HepG2 (cell line): ENCODE measurements at regions not wholly inside any gene's neighbourhood (a gene's known extent, or its start where the extent isn't known, plus 50 kb on each side); places are given as distances from the start of the nearest gene placed in this dataset.

ENCODE experiments used
- ATAC-seq: fragments of 200-7000 bp; cut with Tn5 transposase; 3 replicates; pipeline ENCODE4 v1.9.1; 2020; ENCODE audit warnings: mild to moderate bottlenecking, moderate library complexity
- BruUV-seq: library from RNA; stranded (reverse); fragments of 400-500 nt; replicated peaks from 2 replicates; lab custom pipeline; 2021; lab: Mats Ljungman, UMichigan
- CTCF ChIA-PET: fragments of 300-600 bp; formaldehyde crosslinking; extraction: SDS; loops from one replicate; lab custom pipeline; 2021; ENCODE audit warnings: low total read pairs, inconsistent platforms, low intra/inter-chr PET ratio; lab: Yijun Ruan, JAX
- POLR2A ChIA-PET: fragments of 350-600 bp; sonication (Branson Sonifier 250); formaldehyde crosslinking; loops from one replicate; lab custom pipeline; 2020; ENCODE audit warnings: antibody characterized with exemption, inconsistent platforms; lab: Yijun Ruan, JAX
- DNase-seq: peaks from one replicate; pipeline ENCODE4 v3.0.0-alpha.2; 2015; ENCODE audit warnings: low spot score
- FAIRE-seq: peaks from 3 replicates; lab custom pipeline; 2011; peaks lifted over from hg19 to GRCh38; lab: Jason Lieb, UNC
- H2AFZ ChIP-seq: one replicate; pipeline ENCODE4 v1.6.1; 2011; ENCODE audit warnings: low read length, inconsistent platforms
- H3K27ac ChIP-seq: fragments of 300-600 bp; 3 replicates; pipeline ENCODE4 v1.8.0; 2011; ENCODE audit warnings: mixed run types, mild to moderate bottlenecking, mixed read lengths, low read length, inconsistent platforms; ENCODE audit not compliant: insufficient read depth; ENCODE audit errors: extremely low read length
- H3K27me3 ChIP-seq, 2 experiments: fragments of 200-600 bp in 1 of 2; 2 replicates in 1 of 2; 3 replicates in 1 of 2; pipeline versions ENCODE4 v1.6.0 to v1.8.0; 2011; ENCODE audit warnings: low read length in 2 of 2, mild to moderate bottlenecking in 2 of 2, moderate library complexity in 2 of 2, inconsistent platforms in 1 of 2; ENCODE audit not compliant: insufficient read depth in 2 of 2, control insufficient read depth in 1 of 2
- H3K36me3 ChIP-seq, 2 experiments: fragments of 200-600 bp in 1 of 2; replicated peaks in 1 of 2; 2 replicates in 1 of 2; 3 replicates in 1 of 2; pipeline versions ENCODE4 v1.5.1 to v1.8.0; 2011; ENCODE audit warnings: low read length in 2 of 2, inconsistent platforms in 1 of 2; ENCODE audit not compliant: insufficient read depth in 2 of 2, control insufficient read depth in 1 of 2
- H3K4me1 ChIP-seq: 2 replicates; pipeline ENCODE4 v1.5.1; 2012; ENCODE audit warnings: low read length, inconsistent platforms; ENCODE audit not compliant: insufficient read depth
- H3K4me2 ChIP-seq: 2 replicates; pipeline ENCODE4 v1.6.0; 2011; ENCODE audit warnings: low read depth, low read length, inconsistent platforms
- H3K4me3 ChIP-seq, 3 experiments: fragments of 200-600 bp in 1 of 3; sonication (generic), shearing (Covaris generic) in 1 of 3; replicated peaks in 1 of 3; 2 replicates each; pipeline ENCODE4 v1.5.1; 2011 to 2016; ENCODE audit warnings: low read length in 3 of 3, inconsistent platforms in 2 of 3, low read depth in 2 of 3, mild to moderate bottlenecking in 2 of 3, control low read depth in 1 of 3, mixed read lengths in 1 of 3; ENCODE audit not compliant: insufficient read depth in 1 of 3
- H3K79me2 ChIP-seq: one replicate; pipeline ENCODE4 v1.6.1; 2011; ENCODE audit warnings: low read length, inconsistent platforms; ENCODE audit not compliant: insufficient read depth
- H3K9ac ChIP-seq: 2 replicates; pipeline ENCODE4 v1.6.0; 2011; ENCODE audit warnings: mild to moderate bottlenecking, low read depth, low read length, inconsistent platforms; ENCODE audit not compliant: insufficient read depth
- H3K9me3 ChIP-seq: 2 replicates; pipeline ENCODE4 v1.5.1; 2012; ENCODE audit warnings: mild to moderate bottlenecking, low read length
- H4K20me1 ChIP-seq: 2 replicates; pipeline ENCODE4 v1.6.0; 2011; ENCODE audit warnings: inconsistent platforms, mild to moderate bottlenecking, low read length, moderate library complexity; ENCODE audit not compliant: insufficient read depth
- CHD2 ChIP-seq: IDR thresholded peaks from 2 replicates; pipeline ENCODE4 v1.6.1; 2011; ENCODE audit warnings: low read depth, low read length, improper control_type of control experiment
- HMGXB4 ChIP-seq, 2 experiments: sonication (generic) in 1 of 2; formaldehyde crosslinking in 1 of 2; IDR thresholded peaks; 2 replicates each; pipeline versions ENCODE4 v1.4.0 to v1.6.1; 2018 to 2020; ENCODE audit warnings: missing genetic modification reagents in 2 of 2, borderline replicate concordance in 1 of 2, low read depth in 1 of 2, mild to moderate bottlenecking in 1 of 2, missing biosample characterization in 1 of 2
- ZC3H4 ChIP-seq: sonication (generic); formaldehyde crosslinking; IDR thresholded peaks from 2 replicates; pipeline ENCODE4 v1.4.0; 2020; ENCODE audit warnings: missing genetic modification reagents, borderline replicate concordance
- ZNF350 ChIP-seq: sonication (generic); formaldehyde crosslinking; IDR thresholded peaks from 2 replicates; pipeline ENCODE4 v1.4.0; 2020; ENCODE audit warnings: mild to moderate bottlenecking, low read depth, missing genetic modification reagents, borderline replicate concordance
- ZNF460 ChIP-seq: sonication (generic); formaldehyde crosslinking; IDR thresholded peaks from 2 replicates; pipeline ENCODE4 v1.5.1; 2020; ENCODE audit warnings: missing genetic modification reagents, mild to moderate bottlenecking, borderline replicate concordance
- WGBS: methylation state at CpG from one replicate; pipeline ENCODE4 v1.1.6; 2017; ENCODE audit warnings: low lambda C conversion rate; 5-methylcytosine and 5-hydroxymethylcytosine counted together
- in situ Hi-C: cut with HindIII; loops from 2 replicates; pipeline ENCODE4 v1.10.0; 2017; ENCODE audit warnings: low pct_unique_long_range_greater_than_20kb; ENCODE audit not compliant: extremely low pct_ligation_motif_present
- intact Hi-C: fragments of 100-400 bp; cut with micrococcal nuclease; formaldehyde crosslinking; loops from one replicate; pipeline ENCODE4 v1.10.0; 2022; ENCODE audit not compliant: unreplicated experiment
- TF ChIP-seq, protein P1 (sequence below): sonication (generic); formaldehyde crosslinking; IDR thresholded peaks from 2 replicates; pipeline ENCODE4 v1.8.0; 2022; ENCODE audit warnings: mild to moderate bottlenecking, missing genetic modification reagents

DNA sequence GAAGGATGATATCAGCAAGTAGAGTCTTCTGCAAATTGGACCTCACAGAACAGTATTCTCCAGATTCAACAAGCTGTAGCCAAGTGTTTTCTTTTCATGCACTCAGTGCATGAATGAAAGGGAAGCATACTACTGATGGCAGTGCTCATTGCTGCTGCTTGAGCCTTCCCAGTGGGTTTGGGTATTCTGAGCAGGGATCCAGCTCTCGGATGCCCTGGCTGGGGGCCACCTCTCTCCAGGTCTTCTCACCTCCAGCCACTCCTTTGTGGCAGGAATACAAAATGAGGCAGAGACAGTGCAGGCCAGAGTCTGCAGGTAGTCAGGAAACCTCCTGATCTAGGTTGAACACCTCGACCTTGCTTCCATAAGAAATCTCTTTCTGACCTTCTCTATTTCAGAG is 390.4 kb upstream of the CELF4 start:
- in situ Hi-C loops = no loop called here
- Histone ChIP-seq H3K4me2 (no peak overlapping the region), H2AFZ (no peak overlapping the region), H3K27ac (no peak overlapping the region)
- TF ChIP-seq CHD2 = no peak
- no peak for TF ChIP-seq ZNF350 (CRISPR knock-in tag)
- TF ChIP-seq ZC3H4 = no peak
- TF ChIP-seq, protein P1, sequence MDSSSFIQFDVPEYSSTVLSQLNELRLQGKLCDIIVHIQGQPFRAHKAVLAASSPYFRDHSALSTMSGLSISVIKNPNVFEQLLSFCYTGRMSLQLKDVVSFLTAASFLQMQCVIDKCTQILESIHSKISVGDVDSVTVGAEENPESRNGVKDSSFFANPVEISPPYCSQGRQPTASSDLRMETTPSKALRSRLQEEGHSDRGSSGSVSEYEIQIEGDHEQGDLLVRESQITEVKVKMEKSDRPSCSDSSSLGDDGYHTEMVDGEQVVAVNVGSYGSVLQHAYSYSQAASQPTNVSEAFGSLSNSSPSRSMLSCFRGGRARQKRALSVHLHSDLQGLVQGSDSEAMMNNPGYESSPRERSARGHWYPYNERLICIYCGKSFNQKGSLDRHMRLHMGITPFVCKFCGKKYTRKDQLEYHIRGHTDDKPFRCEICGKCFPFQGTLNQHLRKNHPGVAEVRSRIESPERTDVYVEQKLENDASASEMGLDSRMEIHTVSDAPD (CRISPR knock-in tag) = no peak
- TF ChIP-seq HMGXB4 (CRISPR knock-in tag; IDR thresholded peaks at IDR 0.05; ENCODE audit: borderline replicate concordance in 1 of 2, low read depth in 1 of 2) = no peak
- TF ChIP-seq ZNF460 (CRISPR knock-in tag) = no peak
- TF ChIP-seq, all 625 proteins: peak for 0
- BruUV-seq = no TSS peak
- Histone ChIP-seq H3K4me1 (no peaks in the 10 kb centered on the region), H3K36me3 (no peaks in the 10 kb centered on the region), H3K79me2 (no peaks in the 10 kb centered on the region), H3K4me3 (no peak overlapping the region), H4K20me1 (no peaks in the 10 kb centered on the region), H3K9ac (no peak overlapping the region), H3K9me3 (peaks cover 35% of the 10 kb centered on the region), H3K27me3 (no peaks in the 10 kb centered on the region)
- WGBS = 0% methylated on average over 1 of the region's 2 CpGs
- no peak for FAIRE-seq
- no peak for DNase-seq
- ATAC-seq = no peak
- ChIA-PET CTCF (no interaction called here), POLR2A (no interaction called here)
- intact Hi-C loops = no loop called here
